IMR-90 (cell line): ENCODE measurements at regions not wholly inside any gene's neighbourhood (a gene's known extent, or its start where the extent isn't known, plus 50 kb on each side); places are given as distances from the start of the nearest gene placed in this dataset.

ENCODE experiments used
- ATAC-seq: fragments of 200-7000 bp; cut with Tn5 transposase; 2 replicates; pipeline ENCODE4 v1.9.1; 2020; ENCODE audit warnings: low read depth, mild to moderate bottlenecking, moderate library complexity
- BruUV-seq: library from RNA; stranded (reverse); fragments of 400-500 nt; replicated peaks from 2 replicates; lab custom pipeline; 2021; lab: Mats Ljungman, UMichigan
- CTCF ChIA-PET: fragments of 300-600 bp; formaldehyde crosslinking; extraction: SDS; loops from one replicate; lab custom pipeline; 2021; ENCODE audit warnings: antibody characterized with exemption; lab: Yijun Ruan, JAX
- POLR2A ChIA-PET: fragments of 300-600 bp; sonication (Branson Sonifier 250); formaldehyde crosslinking; loops from one replicate; lab custom pipeline; 2022; ENCODE audit warnings: antibody characterized with exemption; ENCODE audit not compliant: unreplicated experiment; lab: Charles Lee
- DNase-seq: peaks from one replicate; pipeline ENCODE4 v3.0.0; 2013
- H2AFZ ChIP-seq: replicated peaks from 2 replicates; pipeline ENCODE3; 2013; ENCODE audit warnings: low read length, mild to moderate bottlenecking; ENCODE audit not compliant: poor library complexity
- H2AK5ac ChIP-seq: 2 replicates; pipeline ENCODE4 v1.6.1; 2013; ENCODE audit warnings: low read depth, low read length, inconsistent platforms
- H2AK9ac ChIP-seq: replicated peaks from 2 replicates; pipeline ENCODE3; 2013; ENCODE audit warnings: mild to moderate bottlenecking, low read depth, low read length, moderate library complexity; ENCODE audit not compliant: poor library complexity
- H2BK120ac ChIP-seq: 2 replicates; pipeline ENCODE4 v1.6.1; 2013; ENCODE audit warnings: low read depth, low read length, inconsistent platforms
- H2BK15ac ChIP-seq: 3 replicates; pipeline ENCODE4 v1.6.1; 2013; ENCODE audit warnings: low read depth, low read length, inconsistent platforms
- H2BK20ac ChIP-seq: 2 replicates; pipeline ENCODE4 v1.6.1; 2013; ENCODE audit warnings: low read depth, mild to moderate bottlenecking, inconsistent platforms, low read length, moderate library complexity
- H2BK5ac ChIP-seq: 2 replicates; pipeline ENCODE4 v1.6.1; 2013; ENCODE audit warnings: mild to moderate bottlenecking, low read depth, low read length, inconsistent platforms; ENCODE audit not compliant: poor library complexity, severe bottlenecking
- H3K14ac ChIP-seq: replicated peaks from 2 replicates; pipeline ENCODE4 v1.6.1; 2013; ENCODE audit warnings: low read depth, low read length, inconsistent platforms
- H3K18ac ChIP-seq: 2 replicates; pipeline ENCODE4 v1.6.1; 2013; ENCODE audit warnings: low read depth, low read length, control low read depth
- H3K23ac ChIP-seq: 2 replicates; pipeline ENCODE4 v1.6.1; 2013; ENCODE audit warnings: low read depth, low read length, inconsistent platforms
- H3K27ac ChIP-seq: 2 replicates; pipeline ENCODE4 v1.5.1; 2013; ENCODE audit warnings: mild to moderate bottlenecking, control low read depth, low read length; ENCODE audit not compliant: insufficient read depth
- H3K27me3 ChIP-seq: 2 replicates; pipeline ENCODE4 v1.6.1; 2013; ENCODE audit warnings: low read length; ENCODE audit not compliant: control insufficient read depth, insufficient read depth
- H3K36me3 ChIP-seq: 2 replicates; pipeline ENCODE4 v1.6.1; 2013; ENCODE audit warnings: low read length, mixed read lengths; ENCODE audit not compliant: control insufficient read depth, insufficient read depth
- H3K4ac ChIP-seq: 2 replicates; pipeline ENCODE4 v1.6.1; 2013; ENCODE audit warnings: low read depth, low read length, inconsistent platforms
- H3K4me1 ChIP-seq: 2 replicates; pipeline ENCODE4 v1.6.1; 2013; ENCODE audit warnings: low read length, mixed read lengths; ENCODE audit not compliant: control insufficient read depth, insufficient read depth
- H3K4me2 ChIP-seq: 2 replicates; pipeline ENCODE4 v1.6.1; 2013; ENCODE audit warnings: low read depth, mild to moderate bottlenecking, control low read depth, low read length, moderate library complexity
- H3K4me3 ChIP-seq: 2 replicates; pipeline ENCODE4 v1.5.1; 2013; ENCODE audit warnings: low read depth, mild to moderate bottlenecking, control low read depth, low read length, moderate library complexity; ENCODE audit not compliant: insufficient read depth
- H3K56ac ChIP-seq: 2 replicates; pipeline ENCODE4 v1.6.1; 2013; ENCODE audit warnings: low read length, inconsistent platforms; ENCODE audit not compliant: insufficient read depth; ENCODE audit errors: extremely low read depth
- H3K79me1 ChIP-seq, 2 experiments: 2 replicates each; pipeline ENCODE4 v1.6.1; 2013; ENCODE audit warnings: low read length in 2 of 2, inconsistent platforms in 1 of 2, low read depth in 1 of 2
- H3K9ac ChIP-seq: 2 replicates; pipeline ENCODE4 v1.6.1; 2013; ENCODE audit warnings: low read depth, low read length, control low read depth
- H3K9me1 ChIP-seq: 2 replicates; pipeline ENCODE4 v1.6.1; 2013; ENCODE audit warnings: low read length, inconsistent platforms; ENCODE audit not compliant: insufficient read depth
- H3K9me3 ChIP-seq: 2 replicates; pipeline ENCODE4 v1.6.1; 2013; ENCODE audit warnings: low read length; ENCODE audit not compliant: control insufficient read depth, insufficient read depth
- H4K20me1 ChIP-seq: 2 replicates; pipeline ENCODE4 v1.6.1; 2013; ENCODE audit warnings: low read length, inconsistent platforms; ENCODE audit not compliant: insufficient read depth
- H4K5ac ChIP-seq: 2 replicates; pipeline ENCODE4 v1.6.1; 2013; ENCODE audit warnings: mild to moderate bottlenecking, low read depth, low read length, control low read depth
- H4K8ac ChIP-seq, 2 experiments: 2 replicates each; pipeline ENCODE4 v1.6.1; 2013; ENCODE audit warnings: low read depth in 2 of 2, low read length in 2 of 2, control low read depth in 1 of 2, inconsistent platforms in 1 of 2
- H4K91ac ChIP-seq: 2 replicates; pipeline ENCODE4 v1.6.1; 2013; ENCODE audit warnings: low read depth, low read length, inconsistent platforms; ENCODE audit not compliant: insufficient read depth
- CHD1 ChIP-seq: IDR thresholded peaks from 2 replicates; pipeline ENCODE4 v1.6.1; 2012; ENCODE audit warnings: low read depth, low read length, improper control_type of control experiment
- MAFK ChIP-seq: IDR thresholded peaks from 2 replicates; pipeline ENCODE4 v1.6.1; 2012; ENCODE audit warnings: low read depth, low read length, improper control_type of control experiment
- MAZ ChIP-seq: IDR thresholded peaks from 2 replicates; pipeline ENCODE4 v1.6.1; 2012; ENCODE audit warnings: low read depth, mild to moderate bottlenecking, low read length, improper control_type of control experiment, moderate library complexity, borderline replicate concordance
- RAD21 ChIP-seq: IDR thresholded peaks from 2 replicates; pipeline ENCODE4 v1.6.1; 2012; ENCODE audit warnings: low read length, improper control_type of control experiment
- RCOR1 ChIP-seq: IDR thresholded peaks from 2 replicates; pipeline ENCODE4 v1.6.1; 2012; ENCODE audit warnings: mild to moderate bottlenecking, low read length, improper control_type of control experiment; ENCODE audit not compliant: insufficient replicate concordance
- RFX5 ChIP-seq: IDR thresholded peaks from 2 replicates; pipeline ENCODE4 v1.8.0; 2012; ENCODE audit warnings: low read depth, mild to moderate bottlenecking, low read length, moderate library complexity
- SMC3 ChIP-seq: fragments of 150-350 bp; IDR thresholded peaks from 2 replicates; pipeline ENCODE4 v1.6.1; 2016; ENCODE audit warnings: low read depth, mild to moderate bottlenecking, antibody characterized with exemption, low read length, moderate library complexity
- WGBS, 2 experiments: methylation state at CpG; one replicate each; pipeline versions ENCODE4 v1.1.5 to v1.1.7; 2013; ENCODE audit warnings: missing lambda C conversion rate in 2 of 2; ENCODE audit not compliant: insufficient read length in 1 of 2; ENCODE audit errors: extremely low coverage in 2 of 2; 5-methylcytosine and 5-hydroxymethylcytosine counted together
- dilution Hi-C: fragments of 300-500 bp; cut with HindIII; formaldehyde crosslinking; loops from one replicate; pipeline ENCODE4 v1.14.3; 2018; ENCODE audit warnings: low sequenced_read_pairs; ENCODE audit not compliant: unreplicated experiment
- in situ Hi-C: fragments of 300-500 bp; cut with MboI; formaldehyde crosslinking; loops from 3 replicates; pipeline ENCODE4 v1.14.3; 2019; ENCODE audit warnings: low sequenced_read_pairs, inconsistent platforms, mixed read lengths
- intact Hi-C: fragments of 100-400 bp; cut with micrococcal nuclease; formaldehyde crosslinking; loops from 2 replicates; pipeline ENCODE4 v1.10.0; 2022

DNA sequence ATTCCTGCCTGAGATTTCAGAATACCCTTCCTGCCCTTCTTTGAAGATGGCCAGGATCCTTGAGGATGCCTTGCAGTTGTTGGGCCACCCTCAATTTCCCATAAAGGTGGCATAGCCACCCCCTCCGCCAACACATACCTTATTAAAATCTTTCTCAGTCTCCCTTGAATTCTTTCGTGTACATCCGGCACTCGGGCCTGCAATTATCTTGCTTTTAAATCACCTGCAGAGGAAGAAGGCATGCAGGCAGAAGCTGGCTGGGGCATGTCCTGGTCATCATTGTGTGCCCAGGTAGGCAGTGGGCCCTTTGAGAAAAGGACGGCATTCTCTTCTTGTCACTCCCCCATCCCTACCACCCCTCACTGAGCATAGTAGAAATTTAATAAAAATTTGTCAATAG is 189.5 kb upstream of the LYZL1 start:
- Histone ChIP-seq H3K56ac (no peak overlapping the region), H4K8ac (no peak overlapping the region), H2AK5ac (no peak overlapping the region), H2BK120ac (no peak overlapping the region), H4K20me1 (no peaks in the 10 kb centered on the region), H3K14ac (no peak overlapping the region), H3K18ac (no peak overlapping the region), H3K27me3 (peaks cover 24% of the 10 kb centered on the region), H3K27ac (no peak overlapping the region), H2BK20ac (no peak overlapping the region), H3K4me2 (no peak overlapping the region), H2AK9ac (no peak overlapping the region), H4K91ac (no peak overlapping the region), H3K79me1 (no peaks in the 10 kb centered on the region), H3K4me1 (peaks cover under 1% of the 10 kb centered on the region), H4K5ac (no peak overlapping the region), H3K4ac (no peak overlapping the region), H3K36me3 (no peaks in the 10 kb centered on the region), H3K4me3 (no peak overlapping the region), H2BK5ac (no peak overlapping the region), H2BK15ac (no peak overlapping the region), H2AFZ (no peak overlapping the region), H3K23ac (no peak overlapping the region), H3K9me3 (peaks cover 6% of the 10 kb centered on the region), H3K9me1 (peaks cover 4% of the 10 kb centered on the region; the same call in 1 of the 2 replicates), H3K9ac (no peak overlapping the region)
- in situ Hi-C loops (no loop called here), intact Hi-C loops (no loop called here), dilution Hi-C loops (no loop called here)
- ATAC-seq, result no peak
- WGBS, 2 experiments, result no CpG with 5 or more reads among the region's 5 CpGs
- ChIA-PET POLR2A (no interaction called here), CTCF (interaction anchor here (0.6 kb wide), 1 partner anchor 44 kb away, joined by 3 read pairs; no protein-coding TSS in a partner anchor)
- DNase-seq, result no peak
- BruUV-seq, result no TSS peak
- TF ChIP-seq MAZ (no peak), RAD21 (no peak), SMC3 (no peak), CHD1 (no peak), MAFK (no peak), RFX5 (no peak), RCOR1 (no peak)
